Sciatic nerve (tissue), 2 donors: ENCODE measurements at regions not wholly inside any gene's neighbourhood (a gene's known extent, or its start where the extent isn't known, plus 50 kb on each side); places are given as distances from the start of the nearest gene placed in this dataset.
"Not testable (repeated sequence)": the region's sequence is repeated elsewhere in the genome, so short reads cannot be mapped to it uniquely, and the experiment has no call there.

Experiments used
- ATAC-seq: fragments of 200-7000 bp; cut with Tn5 transposase; one replicate; pipeline ENCODE4 v1.9.1; 2020; ENCODE audit warnings: mild to moderate bottlenecking, moderate library complexity
- DNase-seq: peaks from one replicate; pipeline ENCODE4 v3.0.0-alpha.2; 2020; ENCODE audit warnings: low spot score
- intact Hi-C: fragments of 100-400 bp; cut with DNase I; formaldehyde crosslinking; loops from one replicate; pipeline ENCODE4 v1.14.2; 2022
- donor health status: DM: no; HTN: no; CAD: no.
- donor health status: DM: no; HTN: no; CAD: no.

DNA sequence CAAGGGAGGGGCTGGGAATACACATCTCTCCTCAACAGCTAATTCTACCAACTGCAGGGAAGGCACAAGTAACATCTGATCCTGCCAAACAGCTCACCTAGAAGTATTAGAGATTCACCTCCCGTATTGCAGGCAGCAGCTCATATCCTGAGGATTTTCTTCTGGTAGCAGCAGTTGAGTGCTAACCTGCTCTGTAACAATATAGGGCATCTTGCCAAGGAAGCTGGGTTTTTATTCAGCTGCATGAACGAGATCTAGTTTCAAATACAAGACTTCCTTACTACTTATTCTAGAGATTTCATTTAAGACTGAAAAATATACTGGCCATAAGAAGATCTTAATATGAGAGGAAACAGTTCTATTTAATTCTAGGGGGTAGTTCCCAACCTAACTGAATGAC is 261.4 kb upstream of the USP15 start:
- intact Hi-C loops: no loop called here
- DNase-seq (no peak), ATAC-seq (no peak)

DNA sequence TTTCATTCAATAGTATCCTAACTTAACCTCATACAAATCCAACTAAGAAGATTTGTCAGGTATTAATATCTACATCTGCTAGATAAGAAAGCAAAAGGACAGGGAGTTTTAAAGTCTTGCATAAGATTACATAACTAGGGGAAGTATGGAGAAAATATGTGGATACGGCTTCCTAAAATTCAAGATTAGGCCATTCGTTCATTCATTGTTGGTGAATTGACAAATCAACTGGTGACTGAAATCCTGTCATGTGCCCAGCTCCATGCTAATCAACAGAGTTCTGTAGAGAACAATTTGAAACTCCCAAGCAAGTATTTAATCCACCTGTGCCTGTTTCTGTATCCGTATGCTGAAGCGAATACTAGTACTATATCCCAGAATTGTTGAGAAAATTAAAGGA is 260.9 kb upstream of the USP15 start:
- intact Hi-C loops: no loop called here
- DNase-seq (no peak), ATAC-seq (no peak)

DNA sequence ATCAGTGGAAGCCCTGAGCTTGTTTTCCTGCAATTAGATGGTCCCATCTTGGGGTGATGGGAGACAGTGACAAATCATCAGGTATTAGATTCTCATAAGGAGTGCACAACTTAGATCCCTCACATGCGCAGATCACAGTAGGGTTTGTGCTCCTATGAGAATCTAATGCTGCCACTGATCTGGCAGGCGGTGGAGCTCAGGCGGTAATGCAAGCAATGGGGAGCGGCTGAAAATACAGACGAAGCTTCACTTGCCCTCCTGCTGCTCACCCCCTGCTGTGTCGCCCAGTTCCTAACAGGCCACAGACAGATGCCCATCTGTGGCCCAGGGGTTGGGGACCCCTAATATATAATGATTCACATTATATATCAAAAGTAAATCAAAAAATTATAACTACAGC is 258.8 kb upstream of the USP15 start:
- intact Hi-C loops: no loop called here
- DNase-seq: no peak
- no peak for ATAC-seq

DNA sequence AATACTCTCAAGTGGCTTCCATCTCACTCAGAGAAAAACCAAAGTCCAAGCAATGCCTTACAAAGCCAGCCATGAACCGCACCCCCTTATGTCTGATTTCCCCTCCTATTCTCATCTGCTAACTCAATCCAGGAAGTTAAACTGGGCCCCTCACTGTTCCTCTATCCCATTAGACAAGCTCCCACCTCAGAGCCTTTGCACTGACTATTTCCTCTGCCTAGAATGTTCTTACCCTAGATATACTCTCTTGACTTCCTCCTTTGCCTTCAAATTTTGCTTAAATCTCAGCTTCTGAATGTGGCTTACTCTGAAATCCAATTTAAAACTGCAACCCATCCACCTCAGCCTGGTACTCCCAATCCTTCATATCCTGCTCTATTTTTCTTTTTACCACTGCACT is 257.0 kb upstream of the USP15 start:
- ATAC-seq (no peak), DNase-seq (no peak)
- intact Hi-C loops: no loop called here

DNA sequence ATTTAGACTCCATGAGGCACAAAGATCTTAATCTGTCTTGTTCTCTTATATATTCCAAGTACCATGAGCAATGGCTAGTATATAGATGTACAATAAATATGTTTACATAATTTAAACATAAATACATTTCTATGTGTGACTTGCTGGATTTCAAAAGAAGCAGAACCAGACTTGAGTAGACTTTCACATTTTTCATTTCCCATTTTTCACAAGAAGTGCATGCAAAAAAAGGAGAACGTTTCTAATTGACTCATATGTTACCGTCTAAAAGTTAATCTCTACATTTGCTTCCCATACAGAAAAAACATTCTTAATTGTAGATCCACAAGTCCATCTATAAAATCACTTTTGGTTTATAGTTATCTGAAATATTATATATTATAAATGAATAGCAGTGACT is 256.5 kb upstream of the USP15 start:
- DNase-seq (no peak), ATAC-seq (no peak)
- intact Hi-C loops: no loop called here

DNA sequence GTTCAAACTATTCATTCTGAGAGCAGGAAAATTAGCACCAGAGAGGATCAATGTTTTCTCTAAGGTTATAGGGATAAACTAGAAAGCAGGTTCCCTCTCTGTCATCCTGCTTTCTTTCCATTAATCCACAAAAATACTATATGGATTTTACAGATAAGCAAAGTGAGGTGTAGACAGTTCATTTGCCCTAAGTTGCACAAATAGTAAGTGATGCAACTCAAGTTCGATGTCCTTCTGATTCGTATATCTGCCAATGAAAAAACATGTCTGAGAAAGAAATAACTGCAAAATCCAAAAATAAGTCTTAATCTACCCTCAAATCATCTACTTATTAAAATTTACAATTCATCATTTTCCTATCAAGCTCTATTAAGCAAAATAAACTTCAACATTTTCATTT is 254.6 kb upstream of the USP15 start:
- DNase-seq (no peak), ATAC-seq (no peak)
- intact Hi-C loops: no loop called here

DNA sequence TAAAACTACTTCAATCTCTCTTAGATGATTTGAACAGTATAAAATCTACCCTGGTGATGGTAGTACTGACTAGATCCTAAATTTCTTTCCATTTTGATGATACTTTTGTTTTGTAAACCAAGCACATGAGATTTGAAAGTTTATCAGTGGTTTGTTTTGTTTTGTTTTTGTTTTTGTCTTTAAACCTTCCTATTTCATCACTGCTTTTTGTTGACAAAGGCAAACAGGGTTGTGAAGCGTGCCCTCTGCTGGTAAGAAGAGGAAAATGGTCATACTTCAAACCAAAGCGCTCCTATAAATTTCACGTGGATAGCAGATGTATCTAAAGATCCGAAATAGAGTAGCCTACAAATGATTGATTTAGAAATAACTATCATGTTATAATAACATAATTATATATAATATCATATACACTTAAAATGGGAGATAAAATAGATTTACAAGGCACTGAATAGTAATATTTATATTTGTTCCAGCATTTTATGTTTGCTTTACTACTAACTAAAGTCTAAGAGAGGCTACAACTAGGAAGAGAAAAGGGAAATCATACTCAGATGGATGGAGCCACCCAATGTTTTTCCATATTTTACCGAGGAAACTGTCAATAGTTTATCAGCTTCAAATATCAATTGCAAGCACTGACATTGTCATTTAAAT is 254.0 kb upstream of the USP15 start:
- intact Hi-C loops: no loop called here
- ATAC-seq (no peak), DNase-seq (no peak)

DNA sequence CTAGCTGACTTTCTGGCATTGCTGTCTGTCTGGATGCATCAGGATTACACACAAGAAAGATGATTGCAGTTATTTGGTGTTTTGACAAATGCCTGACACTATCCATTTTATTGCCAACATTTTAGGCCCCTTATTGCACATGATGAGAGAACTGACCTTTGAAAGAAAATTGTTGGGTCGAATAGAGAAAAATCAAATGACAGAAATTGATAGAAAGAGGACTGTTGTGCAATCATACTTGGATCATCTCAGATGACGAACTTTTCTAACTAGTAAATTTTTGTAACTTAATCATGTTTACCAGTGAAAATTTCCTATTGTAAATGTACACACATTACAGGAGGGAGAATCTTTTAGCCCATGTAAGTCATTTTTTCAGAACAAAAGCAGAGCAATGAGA is 251.5 kb upstream of the USP15 start:
- intact Hi-C loops: no loop called here
- no peak for ATAC-seq
- no peak for DNase-seq

DNA sequence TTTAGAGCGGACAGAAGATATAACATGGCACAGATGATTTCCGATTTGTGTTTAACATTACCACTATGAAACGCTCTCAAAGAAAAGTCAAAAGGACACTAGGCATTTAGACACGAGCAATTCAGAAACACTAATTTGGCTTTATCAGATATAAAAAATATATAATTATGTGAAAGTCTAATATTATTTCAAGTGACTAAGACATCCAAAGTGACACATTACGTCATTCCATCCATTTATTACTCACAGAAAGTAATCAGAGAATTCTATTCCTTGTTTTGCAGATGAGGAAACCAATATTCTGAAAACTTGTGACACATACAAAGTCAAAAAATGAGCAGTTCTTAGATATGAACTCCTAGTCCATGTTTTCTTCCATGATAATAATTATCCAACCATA is 250.8 kb upstream of the USP15 start:
- DNase-seq (no peak), ATAC-seq (no peak)
- intact Hi-C loops: no loop called here

DNA sequence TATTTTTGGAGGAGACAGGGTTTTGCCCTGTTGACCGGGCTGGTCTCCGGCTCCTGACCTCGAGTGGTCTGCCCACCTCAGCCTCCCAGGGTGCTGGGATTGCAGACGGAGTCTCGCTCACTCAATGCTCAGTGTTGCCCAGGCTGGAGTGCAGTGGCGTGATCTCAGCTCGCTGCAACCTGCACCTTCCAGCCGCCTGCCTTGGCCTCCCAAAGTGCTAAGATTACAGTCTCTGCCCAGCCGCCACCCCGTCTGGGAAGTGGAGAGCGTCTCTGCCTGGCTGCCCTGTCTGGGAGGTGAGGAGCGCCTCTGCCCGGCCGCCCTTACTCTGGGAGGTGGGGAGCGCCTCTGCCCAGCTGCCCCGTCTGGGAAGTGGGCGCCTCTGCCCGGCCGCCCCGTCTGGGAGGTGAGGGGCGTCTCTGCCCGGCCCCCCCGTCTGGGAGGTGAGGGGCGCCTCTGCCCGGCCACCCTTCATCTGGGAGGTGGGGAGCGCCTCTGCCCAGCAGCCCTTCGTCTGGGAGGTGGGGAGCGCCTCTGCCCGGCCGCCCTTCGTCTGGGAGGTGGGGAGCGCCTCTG is 249.8 kb upstream of the USP15 start:
- DNase-seq, ATAC-seq, intact Hi-C loops: not testable (repeated sequence)

DNA sequence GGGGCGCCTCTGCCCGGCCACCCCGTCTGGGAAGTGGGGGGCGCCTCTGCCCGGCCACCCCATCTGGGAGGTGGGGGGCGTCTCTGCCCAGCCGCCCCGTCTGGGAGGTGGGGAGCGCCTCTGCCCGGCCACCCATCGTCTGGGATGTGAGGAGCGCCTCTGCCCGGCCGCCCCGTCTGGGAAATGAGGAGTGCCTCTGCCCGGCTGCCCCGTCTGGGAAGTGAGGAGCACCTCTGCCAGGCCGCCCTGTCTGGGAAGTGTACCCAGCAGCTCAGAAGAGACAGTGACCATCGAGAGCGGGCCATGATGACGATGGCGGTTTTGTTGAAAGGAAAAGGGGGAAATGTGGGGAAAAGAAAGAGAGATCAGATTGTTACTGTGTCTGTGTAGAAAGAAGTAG is 249.2 kb upstream of the USP15 start:
- intact Hi-C loops, ATAC-seq, DNase-seq: not testable (repeated sequence)

DNA sequence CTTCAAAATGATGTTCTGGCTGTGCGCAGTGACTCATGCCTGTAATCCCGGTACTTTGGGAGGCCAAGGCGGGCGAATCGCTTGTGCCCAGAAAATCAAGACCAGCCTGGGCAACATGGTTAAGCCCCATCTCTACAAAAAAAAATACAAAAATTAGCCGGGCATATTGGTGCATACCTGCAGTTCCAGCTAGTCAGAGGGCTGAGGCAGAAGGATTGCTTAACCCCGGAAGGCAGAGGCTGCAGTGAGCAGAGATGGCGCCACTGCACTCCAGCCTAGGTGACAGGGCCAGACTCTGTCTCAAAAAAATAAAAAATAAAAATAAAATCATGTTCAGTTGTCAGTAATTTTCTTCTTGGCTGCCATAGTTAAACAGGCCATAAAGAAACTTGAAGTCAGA is 245.9 kb upstream of the USP15 start:
- ATAC-seq (no peak), DNase-seq (no peak)
- intact Hi-C loops: no loop called here

DNA sequence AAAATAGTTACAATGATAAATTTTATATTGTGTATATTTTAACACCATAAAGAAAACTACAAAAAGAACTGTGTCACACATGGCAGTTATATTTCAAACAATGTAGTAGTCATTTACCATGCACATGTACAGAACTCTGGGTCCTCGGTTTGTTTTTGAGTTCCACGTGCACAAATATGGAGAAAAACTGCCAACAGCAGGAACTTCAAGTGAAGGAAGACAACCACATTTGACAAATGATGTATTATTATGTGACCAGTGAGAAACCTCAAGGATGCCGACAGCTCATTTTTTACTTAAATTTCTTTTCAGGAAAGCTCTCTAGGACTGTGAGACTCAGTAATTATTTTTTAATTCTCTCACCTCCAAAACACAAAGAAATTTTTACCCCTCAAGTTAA is 244.2 kb upstream of the USP15 start:
- intact Hi-C loops: no loop called here
- ATAC-seq (no peak), DNase-seq (no peak)

DNA sequence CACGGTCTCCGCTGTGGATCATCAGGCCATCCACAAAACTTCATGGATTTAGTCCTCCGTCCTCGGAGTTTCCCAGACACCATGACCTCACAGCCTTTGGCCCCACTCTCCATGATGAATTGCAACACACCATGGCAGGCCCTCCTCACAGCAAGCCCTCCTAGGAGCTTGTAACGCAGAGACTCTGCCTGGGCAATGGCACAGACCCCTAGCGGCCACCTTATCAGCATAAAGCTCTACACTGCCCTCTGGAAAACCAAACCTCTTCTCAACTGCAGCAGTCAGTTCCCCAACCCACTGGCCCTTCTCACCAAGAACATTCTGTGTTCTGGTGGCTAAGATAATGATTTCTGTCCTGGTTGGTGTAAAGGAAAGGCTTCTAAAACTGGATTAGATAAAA is 238.4 kb upstream of the USP15 start:
- DNase-seq (no peak), ATAC-seq (no peak)
- intact Hi-C loops: no loop called here

DNA sequence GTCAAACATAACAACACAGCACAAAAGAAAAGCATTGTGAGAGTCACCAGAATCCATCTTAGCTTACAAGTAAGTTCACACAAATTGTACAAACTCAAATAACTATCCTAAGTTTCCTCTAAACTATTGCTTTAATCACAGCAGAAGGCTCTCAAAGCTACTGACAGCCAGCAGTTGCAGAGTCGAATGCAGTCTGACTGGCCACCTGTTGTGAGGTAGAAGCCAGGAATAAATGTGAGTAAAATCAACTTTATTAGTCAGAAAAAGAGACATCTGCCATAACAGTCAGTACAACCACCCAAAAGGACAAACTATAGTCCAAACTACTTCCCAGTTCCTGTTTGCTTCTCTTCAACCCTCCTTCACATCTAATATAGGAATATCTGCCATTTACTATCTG is 231.7 kb upstream of the USP15 start:
- no peak for DNase-seq
- intact Hi-C loops: no loop called here
- ATAC-seq: no peak

DNA sequence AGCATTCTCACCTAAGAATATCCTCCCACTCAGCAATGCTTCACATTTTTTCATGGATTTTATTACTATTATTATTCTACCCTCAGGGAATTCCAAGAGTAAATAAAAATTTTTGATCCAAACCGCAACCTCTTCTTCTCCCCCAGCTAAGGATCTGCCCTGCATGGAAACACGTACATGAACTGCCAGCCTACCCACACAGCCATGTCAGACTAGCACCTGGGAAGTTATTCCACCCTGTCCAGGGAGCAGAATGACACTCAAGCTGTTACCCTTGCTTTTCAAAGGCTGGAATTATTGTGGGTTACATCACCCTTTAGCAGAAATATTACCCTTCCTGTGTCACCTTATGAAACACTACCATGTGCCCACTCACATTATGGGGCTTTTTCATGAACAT is 227.3 kb upstream of the USP15 start:
- ATAC-seq: no peak
- DNase-seq: no peak
- intact Hi-C loops: no loop called here

DNA sequence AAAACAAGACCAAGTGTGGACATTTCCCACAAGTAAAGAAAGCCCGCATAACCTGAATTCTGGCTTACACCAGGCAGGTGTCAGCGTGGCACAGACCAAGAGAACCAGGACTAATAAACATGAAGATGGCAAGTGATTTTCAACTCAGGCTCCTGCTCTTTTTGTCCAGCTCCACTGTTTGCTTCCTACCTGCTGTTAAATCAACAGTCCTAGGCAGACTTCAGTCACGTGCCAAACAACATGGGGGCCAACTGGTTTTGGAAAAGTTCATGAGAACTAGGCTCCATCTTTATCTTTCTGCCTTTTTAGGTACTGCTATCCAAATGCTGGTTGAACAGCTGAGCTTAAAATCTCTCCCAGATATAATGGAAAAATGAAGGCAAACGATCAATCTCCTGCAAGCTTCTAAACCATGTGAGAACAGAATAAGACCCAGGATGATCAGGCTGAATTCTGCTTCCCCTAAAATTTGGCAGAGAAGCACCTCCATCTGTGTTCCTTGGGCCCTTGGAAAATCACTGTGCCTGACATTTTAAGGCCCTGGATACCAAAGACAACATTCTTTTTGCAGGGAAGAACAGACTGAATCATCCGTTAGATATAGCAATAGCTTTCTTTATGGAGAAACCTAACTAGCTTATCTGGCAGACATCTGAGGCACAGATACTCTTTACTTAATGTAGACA is 215.6 kb upstream of the USP15 start:
- no peak for ATAC-seq
- no peak for DNase-seq
- intact Hi-C loops: no loop called here

DNA sequence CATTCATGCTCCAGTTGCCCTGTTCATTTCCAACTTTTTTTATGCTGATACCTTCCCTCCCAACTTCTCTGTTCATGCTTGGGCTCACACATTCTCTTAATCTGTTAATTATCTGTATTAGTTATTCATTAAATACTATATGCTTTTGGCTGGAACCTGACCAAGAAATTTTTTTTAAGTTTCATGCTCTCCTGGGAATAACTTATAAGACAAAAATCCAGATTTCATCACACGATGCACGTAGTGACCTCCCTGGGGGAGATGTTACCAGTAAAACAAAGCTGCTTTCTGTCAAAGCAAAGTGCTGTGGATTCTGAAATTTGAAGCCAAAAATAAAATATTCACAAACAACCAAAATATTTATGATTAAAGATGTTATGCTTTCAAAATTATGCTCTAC is 215.0 kb upstream of the USP15 start:
- intact Hi-C loops: no loop called here
- ATAC-seq (no peak), DNase-seq (no peak)

DNA sequence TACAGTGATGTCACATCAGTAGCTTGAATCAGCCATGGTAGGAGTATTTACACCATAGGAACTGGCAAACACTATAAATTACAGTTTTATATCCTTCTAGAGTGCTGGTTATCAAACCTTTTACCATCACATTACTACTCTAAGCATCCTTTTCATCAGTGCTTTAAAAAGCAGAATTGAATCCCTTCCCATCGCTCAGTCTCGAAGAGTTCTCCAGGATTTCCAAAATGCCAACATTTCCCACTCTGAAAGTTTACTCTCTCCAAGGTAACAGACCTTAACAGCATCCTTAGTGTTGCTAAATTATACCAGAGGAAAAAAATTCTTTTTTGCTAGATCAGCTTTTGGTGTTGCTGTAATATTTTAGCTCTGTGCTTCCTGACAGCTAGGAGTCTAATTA is 209.4 kb upstream of the USP15 start:
- no peak for ATAC-seq
- intact Hi-C loops: no loop called here
- DNase-seq: no peak

DNA sequence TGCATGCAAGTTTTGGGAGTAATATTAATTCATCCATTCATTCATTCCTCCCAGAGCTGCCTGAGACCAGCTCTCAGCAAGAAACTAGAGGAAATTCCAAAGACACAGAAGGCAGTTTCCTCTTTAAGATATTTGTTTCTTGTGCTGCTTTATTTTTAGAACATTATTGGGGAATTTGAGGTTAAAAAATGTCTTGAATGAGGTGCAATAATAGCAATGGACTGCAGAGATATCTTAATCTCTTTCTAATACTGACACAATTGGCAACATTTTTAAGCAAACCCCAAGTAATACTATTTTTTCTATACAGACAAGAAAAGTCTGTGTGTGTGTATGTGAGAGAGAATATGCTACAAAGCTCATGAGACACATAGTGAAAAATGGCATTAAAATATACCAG is 190.2 kb upstream of the USP15 start:
- no peak for ATAC-seq
- intact Hi-C loops: no loop called here
- no peak for DNase-seq

DNA sequence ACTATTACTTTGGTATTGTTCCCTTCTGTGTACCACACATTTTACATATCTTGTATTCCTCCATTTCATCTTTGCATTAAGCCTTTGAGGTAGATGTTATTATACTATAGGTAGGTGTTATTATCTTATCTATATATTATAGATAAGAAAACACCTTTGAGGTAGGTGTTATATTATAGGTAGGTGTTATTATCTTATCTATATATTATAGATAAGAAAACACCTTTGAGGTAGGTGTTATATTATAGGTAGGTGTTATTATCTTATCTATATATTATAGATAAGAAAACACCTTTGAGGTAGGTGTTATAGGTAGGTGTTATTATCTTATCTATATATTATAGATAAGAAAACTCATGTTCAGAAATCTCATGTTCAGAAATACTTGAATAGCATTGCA is 187.0 kb upstream of the USP15 start:
- ATAC-seq, DNase-seq, intact Hi-C loops: not testable (repeated sequence)
